ENCODE measurements at regions not wholly inside any gene's neighbourhood (a gene's known extent, or its start where the extent isn't known, plus 50 kb on each side); places are given as distances from the start of the nearest gene placed in this dataset.

GRCh38 chr4:42205541-42205940 lies 53.1 kb upstream of the BEND4 start:
- Mint-ChIP-seq H3K9me3 (no peaks in the 10 kb centered on the region), H3K36me3 (ENCODE audit: low read depth) (no peaks in the 10 kb centered on the region), H3K4me1 (no peaks in the 10 kb centered on the region), H3K4me3 (no peak overlapping the region), H3K27me3 (ENCODE audit: low read depth, poor library complexity) (no peaks in the 10 kb centered on the region), H3K27ac (no peak overlapping the region)
- no peak for DNase-seq
- TF ChIP-seq CTCF (IDR thresholded peaks at IDR 0.05) = no peak

GRCh38 chr4:42216664-42217063 lies 64.2 kb upstream of the BEND4 start:
- no peak overlapping the region for H3K27ac Mint-ChIP-seq
- no peak overlapping the region for H3K4me3 Mint-ChIP-seq
- DNase-seq = no peak
- no peak for TF ChIP-seq CTCF (IDR thresholded peaks at IDR 0.05)
- H3K36me3 Mint-ChIP-seq (ENCODE audit: low read depth) = peaks cover 4% of the 10 kb centered on the region
- peaks cover 7% of the 10 kb centered on the region for H3K9me3 Mint-ChIP-seq
- H3K4me1 Mint-ChIP-seq = peaks cover 17% of the 10 kb centered on the region
- peaks cover 13% of the 10 kb centered on the region for H3K27me3 Mint-ChIP-seq (ENCODE audit: low read depth, poor library complexity)

- DNase-seq = no peak
- TF ChIP-seq CTCF (IDR thresholded peaks at IDR 0.05) = no peak
- Mint-ChIP-seq H3K27me3 (ENCODE audit: low read depth, poor library complexity) (peaks cover 16% of the 10 kb centered on the region), H3K4me1 (no peaks in the 10 kb centered on the region), H3K4me3 (no peak overlapping the region), H3K36me3 (ENCODE audit: low read depth) (no peaks in the 10 kb centered on the region), H3K9me3 (peaks cover 5% of the 10 kb centered on the region), H3K27ac (no peak overlapping the region)
Observed at GRCh38 chr4:42225286-42225685, 72.8 kb upstream of the BEND4 start.

- no peaks in the 10 kb centered on the region for H3K4me1 Mint-ChIP-seq
- H3K9me3 Mint-ChIP-seq = peaks cover 3% of the 10 kb centered on the region
- no peaks in the 10 kb centered on the region for H3K36me3 Mint-ChIP-seq (ENCODE audit: low read depth)
- TF ChIP-seq CTCF (IDR thresholded peaks at IDR 0.05) = no peak
- H3K27me3 Mint-ChIP-seq (ENCODE audit: low read depth, poor library complexity) = peaks cover 6% of the 10 kb centered on the region
- no peak overlapping the region for H3K27ac Mint-ChIP-seq
- H3K4me3 Mint-ChIP-seq = no peak overlapping the region
- DNase-seq = no peak
Observed at GRCh38 chr4:42234817-42235216, 82.4 kb upstream of the BEND4 start.

GRCh38 chr4:42235304-42236021 lies 83.0 kb upstream of the BEND4 start:
- TF ChIP-seq CTCF (IDR thresholded peaks at IDR 0.05) = no peak
- Mint-ChIP-seq H3K27me3 (ENCODE audit: low read depth, poor library complexity) (peaks cover 7% of the 10 kb centered on the region), H3K27ac (no peak overlapping the region), H3K9me3 (peaks cover 3% of the 10 kb centered on the region), H3K4me1 (no peaks in the 10 kb centered on the region), H3K36me3 (ENCODE audit: low read depth) (no peaks in the 10 kb centered on the region), H3K4me3 (no peak overlapping the region)
- DNase-seq = no peak

GRCh38 chr4:42237010-42237409 lies 84.6 kb upstream of the BEND4 start:
- Mint-ChIP-seq H3K36me3 (ENCODE audit: low read depth) (no peaks in the 10 kb centered on the region), H3K4me3 (no peak overlapping the region), H3K4me1 (no peaks in the 10 kb centered on the region), H3K9me3 (no peaks in the 10 kb centered on the region), H3K27ac (no peak overlapping the region), H3K27me3 (ENCODE audit: low read depth, poor library complexity) (peaks cover 9% of the 10 kb centered on the region)
- no peak for TF ChIP-seq CTCF (IDR thresholded peaks at IDR 0.05)
- no peak for DNase-seq

Data from nephron progenitor cell (in vitro differentiated cells).